KMS-11 (cell line): ENCODE measurements at regions not wholly inside any gene's neighbourhood (a gene's known extent, or its start where the extent isn't known, plus 50 kb on each side); places are given as distances from the start of the nearest gene placed in this dataset.

ENCODE experiments used
- H2AFZ ChIP-seq: fragments of 200-600 bp; sonication (generic); 2 replicates; pipeline ENCODE4 v1.6.1; 2016; ENCODE audit warnings: antibody characterized with exemption, mixed run types, low read depth
- H3K27ac ChIP-seq: fragments of 200-600 bp; sonication (generic); 2 replicates; pipeline ENCODE4 v1.6.1; 2016; ENCODE audit warnings: mild to moderate bottlenecking, mixed run types
- H3K27me3 ChIP-seq: fragments of 200-600 bp; sonication (generic); 2 replicates; pipeline ENCODE4 v1.6.1; 2017; ENCODE audit warnings: mild to moderate bottlenecking, low read depth, mixed run types, moderate library complexity; ENCODE audit not compliant: insufficient read depth
- H3K36me3 ChIP-seq: fragments of 200-600 bp; sonication (generic); 2 replicates; pipeline ENCODE4 v1.6.1; 2017; ENCODE audit warnings: mild to moderate bottlenecking, mixed run types; ENCODE audit not compliant: insufficient read depth
- H3K4me1 ChIP-seq: fragments of 200-600 bp; sonication (generic); 2 replicates; pipeline ENCODE4 v1.6.1; 2016; ENCODE audit warnings: mild to moderate bottlenecking, low read depth, mixed run types; ENCODE audit not compliant: poor library complexity, severe bottlenecking
- H3K4me2 ChIP-seq: fragments of 200-600 bp; sonication (generic); 2 replicates; pipeline ENCODE4 v1.7.0; 2016; ENCODE audit warnings: mild to moderate bottlenecking, mixed run types
- H3K4me3 ChIP-seq: fragments of 200-600 bp; sonication (generic); IDR thresholded peaks from 2 replicates; pipeline ENCODE4 v1.6.1; 2017; ENCODE audit warnings: low read depth, low read length, mixed read lengths; ENCODE audit not compliant: insufficient read depth
- H3K79me2 ChIP-seq: fragments of 200-600 bp; sonication (generic); 2 replicates; pipeline ENCODE4 v1.6.1; 2016; ENCODE audit warnings: low read depth, mixed run types; ENCODE audit not compliant: insufficient read depth
- H3K9ac ChIP-seq: fragments of 200-600 bp; sonication (generic); 2 replicates; pipeline ENCODE4 v1.6.1; 2016; ENCODE audit warnings: mild to moderate bottlenecking, mixed run types
- H4K20me1 ChIP-seq: fragments of 200-600 bp; sonication (generic); 2 replicates; pipeline ENCODE4 v1.6.1; 2016; ENCODE audit warnings: mild to moderate bottlenecking, mixed run types; ENCODE audit not compliant: insufficient read depth
- TF ChIP-seq, protein P1 (sequence below): fragments of 200-600 bp; sonication (generic); conservative IDR thresholded peaks from 2 replicates; pipeline ENCODE4 v1.6.1; 2017; ENCODE audit warnings: low read depth, mild to moderate bottlenecking, antibody characterized with exemption, low read length, moderate library complexity, mixed read lengths

DNA sequence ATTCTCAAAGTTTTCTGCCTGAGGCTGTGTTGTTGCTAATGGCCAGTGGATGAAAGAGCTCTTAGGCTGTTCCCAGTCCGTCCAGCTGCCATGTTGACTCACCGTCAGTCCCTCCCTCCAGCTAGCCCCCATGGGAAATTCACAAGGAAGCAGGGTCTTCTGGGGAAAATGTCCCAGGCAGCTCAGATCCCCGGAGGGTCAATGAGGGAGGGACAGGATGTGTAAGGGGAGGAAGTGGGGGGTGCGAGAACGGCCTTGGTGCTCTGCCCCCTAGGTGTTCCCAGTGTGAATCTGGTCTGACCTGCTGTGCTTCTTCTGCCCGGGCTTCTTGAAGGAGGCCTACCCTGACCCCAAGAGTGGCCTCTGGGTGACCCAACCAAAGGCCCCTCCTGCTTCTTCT lies 65.9 kb downstream of the CEBPB start:
- Histone ChIP-seq H3K4me3 (no peak overlapping the region), H3K36me3 (no peaks in the 10 kb centered on the region), H3K4me2 (no peak overlapping the region), H4K20me1 (no peaks in the 10 kb centered on the region), H3K4me1 (no peaks in the 10 kb centered on the region), H3K9ac (no peak overlapping the region), H3K27me3 (peaks cover 4% of the 10 kb centered on the region), H3K79me2 (no peaks in the 10 kb centered on the region), H3K27ac (no peak overlapping the region), H2AFZ (no peak overlapping the region)
- TF ChIP-seq, protein P1, sequence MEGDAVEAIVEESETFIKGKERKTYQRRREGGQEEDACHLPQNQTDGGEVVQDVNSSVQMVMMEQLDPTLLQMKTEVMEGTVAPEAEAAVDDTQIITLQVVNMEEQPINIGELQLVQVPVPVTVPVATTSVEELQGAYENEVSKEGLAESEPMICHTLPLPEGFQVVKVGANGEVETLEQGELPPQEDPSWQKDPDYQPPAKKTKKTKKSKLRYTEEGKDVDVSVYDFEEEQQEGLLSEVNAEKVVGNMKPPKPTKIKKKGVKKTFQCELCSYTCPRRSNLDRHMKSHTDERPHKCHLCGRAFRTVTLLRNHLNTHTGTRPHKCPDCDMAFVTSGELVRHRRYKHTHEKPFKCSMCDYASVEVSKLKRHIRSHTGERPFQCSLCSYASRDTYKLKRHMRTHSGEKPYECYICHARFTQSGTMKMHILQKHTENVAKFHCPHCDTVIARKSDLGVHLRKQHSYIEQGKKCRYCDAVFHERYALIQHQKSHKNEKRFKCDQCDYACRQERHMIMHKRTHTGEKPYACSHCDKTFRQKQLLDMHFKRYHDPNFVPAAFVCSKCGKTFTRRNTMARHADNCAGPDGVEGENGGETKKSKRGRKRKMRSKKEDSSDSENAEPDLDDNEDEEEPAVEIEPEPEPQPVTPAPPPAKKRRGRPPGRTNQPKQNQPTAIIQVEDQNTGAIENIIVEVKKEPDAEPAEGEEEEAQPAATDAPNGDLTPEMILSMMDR: no peak

DNA sequence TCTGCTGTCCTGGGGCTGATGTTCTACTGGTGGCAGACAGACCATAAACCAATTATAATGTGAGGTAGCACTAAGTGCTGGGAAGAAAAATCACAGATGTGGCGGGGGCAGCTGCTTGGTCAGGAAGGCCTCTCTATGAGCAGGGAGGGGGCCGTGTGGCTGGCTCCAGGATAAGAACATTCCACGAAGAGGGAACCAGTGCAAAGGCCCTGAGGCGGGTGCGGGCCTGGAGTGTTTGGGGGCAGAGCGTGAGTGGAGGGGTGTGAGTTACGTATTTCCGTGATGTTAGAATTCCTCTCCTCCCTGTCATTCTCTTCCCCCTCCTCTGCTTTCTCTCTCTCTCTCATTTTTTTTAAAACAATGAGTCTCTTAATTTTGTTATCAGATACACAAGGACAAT lies 67.2 kb downstream of the CEBPB start:
- TF ChIP-seq, protein P1: no peak
- Histone ChIP-seq H3K36me3 (no peaks in the 10 kb centered on the region), H2AFZ (no peak overlapping the region), H3K27me3 (peaks cover 4% of the 10 kb centered on the region), H3K9ac (no peak overlapping the region), H3K4me2 (no peak overlapping the region), H3K79me2 (no peaks in the 10 kb centered on the region), H3K27ac (no peak overlapping the region), H3K4me3 (no peak overlapping the region), H4K20me1 (no peaks in the 10 kb centered on the region), H3K4me1 (no peaks in the 10 kb centered on the region)

DNA sequence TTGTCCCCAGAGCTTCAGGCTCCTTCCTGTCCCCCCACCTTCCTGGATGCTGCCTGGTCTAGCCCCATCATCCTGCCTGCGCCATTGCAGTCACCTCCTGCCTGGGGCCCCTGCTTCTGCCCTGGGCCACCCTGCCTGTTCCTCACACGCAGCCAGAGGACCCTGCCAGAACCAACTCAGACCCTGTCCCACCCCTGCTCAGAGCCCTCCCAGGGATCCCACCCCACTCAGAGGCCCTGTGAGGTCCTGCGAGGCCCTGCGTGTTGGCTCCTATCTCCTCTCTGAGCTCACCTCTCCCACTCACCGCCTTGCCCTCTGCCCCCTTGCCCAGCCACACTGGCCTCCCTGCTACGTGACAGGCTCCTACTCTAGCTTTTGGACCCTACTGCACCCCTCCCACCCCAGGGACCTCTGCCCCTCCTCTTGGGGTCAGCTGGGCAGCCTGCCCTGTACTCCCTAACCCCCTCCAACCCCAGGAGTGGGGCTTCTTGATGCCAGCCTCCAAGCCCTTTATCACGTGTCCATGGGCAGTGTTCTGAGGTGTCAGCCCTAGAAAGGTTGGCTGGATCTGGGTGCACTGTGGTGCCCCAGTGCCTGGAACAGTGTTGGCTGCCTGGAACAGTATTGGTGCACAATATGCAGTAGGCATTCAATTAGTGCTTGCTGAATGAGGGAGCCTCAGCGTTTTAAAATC lies 68.3 kb downstream of the CEBPB start:
- Histone ChIP-seq H3K27me3 (peaks cover 4% of the 10 kb centered on the region), H4K20me1 (no peaks in the 10 kb centered on the region), H3K36me3 (no peaks in the 10 kb centered on the region), H2AFZ (no peak overlapping the region), H3K9ac (no peak overlapping the region), H3K4me1 (no peaks in the 10 kb centered on the region), H3K4me3 (no peak overlapping the region), H3K27ac (no peak overlapping the region), H3K4me2 (no peak overlapping the region), H3K79me2 (no peaks in the 10 kb centered on the region)
- TF ChIP-seq, protein P1: no peak

DNA sequence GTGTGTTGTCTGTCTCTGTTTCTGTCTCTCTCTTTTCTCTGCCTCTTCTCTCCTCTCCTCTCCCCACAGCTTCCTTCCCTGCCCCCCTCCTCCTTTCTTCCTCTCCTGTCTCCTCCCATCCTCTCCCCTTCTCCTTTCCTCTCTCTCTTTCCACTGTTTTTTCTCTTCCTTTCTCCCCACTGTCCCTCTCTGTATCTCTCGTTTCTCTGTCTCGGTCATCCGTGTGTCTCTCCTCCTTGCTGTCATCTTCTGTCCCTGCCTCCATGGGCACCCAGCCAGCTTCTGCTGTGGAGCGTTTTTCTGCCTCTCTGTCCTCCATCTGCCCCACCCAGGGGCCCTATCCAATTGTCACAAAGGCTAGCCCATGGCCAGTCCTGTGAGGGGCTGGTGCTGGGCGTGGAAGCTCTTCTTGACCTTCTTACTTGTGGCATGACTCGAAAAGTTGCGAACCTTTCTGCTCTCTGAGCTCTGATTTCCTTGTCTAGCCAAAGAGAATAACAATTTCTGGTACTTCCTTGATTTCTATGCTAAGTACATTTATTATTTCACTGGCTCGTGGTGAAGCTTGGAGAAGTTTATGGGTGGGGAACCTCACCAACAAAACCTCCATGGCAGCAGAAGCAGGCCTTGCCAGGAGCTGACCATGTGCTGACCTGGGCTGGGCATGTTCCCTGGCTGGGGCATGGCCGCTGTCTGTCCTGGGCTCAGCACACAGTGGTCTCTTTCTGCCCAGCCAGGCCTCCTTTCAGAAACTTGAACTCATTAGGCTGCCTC lies 69.3 kb downstream of the CEBPB start:
- Histone ChIP-seq H3K27ac (no peak overlapping the region), H4K20me1 (no peaks in the 10 kb centered on the region), H3K79me2 (no peaks in the 10 kb centered on the region), H3K27me3 (peaks cover 4% of the 10 kb centered on the region), H3K4me3 (no peak overlapping the region), H3K9ac (no peak overlapping the region), H2AFZ (no peak overlapping the region), H3K4me2 (no peak overlapping the region), H3K36me3 (no peaks in the 10 kb centered on the region), H3K4me1 (no peaks in the 10 kb centered on the region)
- TF ChIP-seq, protein P1: no peak
